MM.1S (cell line): ENCODE measurements at regions not wholly inside any gene's neighbourhood (a gene's known extent, or its start where the extent isn't known, plus 50 kb on each side); places are given as distances from the start of the nearest gene placed in this dataset.

Experiments
- DNase-seq: peaks from one replicate; pipeline ENCODE4 v3.0.0-alpha.2; 2015
- H2AFZ ChIP-seq: fragments of 300-600 bp; sonication (generic); 2 replicates; pipeline ENCODE4 v1.6.0; 2016; ENCODE audit warnings: antibody characterized with exemption, low read length
- H3F3A ChIP-seq: fragments of 300-600 bp; sonication (generic); 2 replicates; pipeline ENCODE4 v1.6.1; 2016; ENCODE audit warnings: mild to moderate bottlenecking, antibody characterized with exemption, low read length, moderate library complexity, mixed read lengths; ENCODE audit not compliant: insufficient read depth
- H3K27ac ChIP-seq: fragments of 300-600 bp; sonication (generic); 2 replicates; pipeline ENCODE4 v1.5.1; 2016; ENCODE audit warnings: mild to moderate bottlenecking, low read length
- H3K27me3 ChIP-seq: fragments of 300-600 bp; sonication (generic); replicated peaks from 2 replicates; pipeline ENCODE4 v1.6.0; 2016; ENCODE audit warnings: low read length; ENCODE audit not compliant: insufficient read depth
- H3K36me3 ChIP-seq: fragments of 300-600 bp; sonication (generic); replicated peaks from 2 replicates; pipeline ENCODE4 v1.6.1; 2016; ENCODE audit warnings: mild to moderate bottlenecking, low read length, mixed read lengths; ENCODE audit not compliant: insufficient read depth
- H3K4me1 ChIP-seq: fragments of 300-600 bp; sonication (generic); 2 replicates; pipeline ENCODE4 v1.6.1; 2016; ENCODE audit warnings: low read length, mixed read lengths
- H3K4me2 ChIP-seq: fragments of 300-600 bp; sonication (generic); 2 replicates; pipeline ENCODE4 v1.6.0; 2016; ENCODE audit warnings: low read depth, low read length
- H3K4me3 ChIP-seq: fragments of 300-600 bp; sonication (generic); 2 replicates; pipeline ENCODE4 v1.5.1; 2016; ENCODE audit warnings: low read length, mixed read lengths
- H3K79me2 ChIP-seq: fragments of 300-600 bp; sonication (generic); 2 replicates; pipeline ENCODE4 v1.6.1; 2016; ENCODE audit warnings: mixed run types, low read length, mixed read lengths
- H3K9ac ChIP-seq: fragments of 300-600 bp; sonication (generic); 2 replicates; pipeline ENCODE4 v1.6.1; 2016; ENCODE audit warnings: low read length, mixed read lengths
- H3K9me2 ChIP-seq: fragments of 300-600 bp; sonication (generic); replicated peaks from 2 replicates; pipeline ENCODE4 v1.6.1; 2016; ENCODE audit warnings: mild to moderate bottlenecking, low read length, mixed read lengths; ENCODE audit not compliant: insufficient read depth
- H3K9me3 ChIP-seq: fragments of 300-600 bp; sonication (generic); replicated peaks from 2 replicates; pipeline ENCODE4 v1.6.1; 2016; ENCODE audit warnings: mild to moderate bottlenecking, low read length, mixed read lengths; ENCODE audit not compliant: insufficient read depth
- H4K20me1 ChIP-seq: fragments of 300-600 bp; sonication (generic); 2 replicates; pipeline ENCODE4 v1.6.1; 2016; ENCODE audit warnings: mild to moderate bottlenecking, low read length, moderate library complexity, mixed read lengths; ENCODE audit not compliant: insufficient read depth
- CTCF ChIP-seq: fragments of 300-600 bp; sonication (generic); IDR thresholded peaks from 2 replicates; pipeline ENCODE4 v1.5.1; 2016; ENCODE audit warnings: antibody characterized with exemption, low read length, mixed read lengths
- EZH2 ChIP-seq: fragments of 300-600 bp; sonication (generic); optimal IDR thresholded peaks from 2 replicates; pipeline ENCODE3; 2017; ENCODE audit warnings: low read depth, mild to moderate bottlenecking, antibody characterized with exemption, low read length, mixed read lengths
- EZH2phosphoT487 ChIP-seq: fragments of 300-600 bp; sonication (generic); IDR thresholded peaks from 2 replicates; pipeline ENCODE4 v1.6.1; 2018; ENCODE audit warnings: antibody characterized with exemption, low read length

GRCh38 chr1:90176530-90176929 lies 181.6 kb downstream of the ZNF326 start:
- Histone ChIP-seq H3K79me2 (no peaks in the 10 kb centered on the region), H3K27me3 (no peaks in the 10 kb centered on the region), H3K4me1 (no peaks in the 10 kb centered on the region), H3K27ac (no peak overlapping the region), H2AFZ (no peak overlapping the region), H3K36me3 (no peaks in the 10 kb centered on the region), H3K4me2 (no peak overlapping the region), H3K9me2 (no peaks in the 10 kb centered on the region), H3F3A (no peaks in the 10 kb centered on the region), H3K9ac (no peak overlapping the region), H4K20me1 (no peaks in the 10 kb centered on the region), H3K9me3 (no peaks in the 10 kb centered on the region), H3K4me3 (no peak overlapping the region)
- no peak for DNase-seq
- no peak for TF ChIP-seq EZH2phosphoT487
- TF ChIP-seq CTCF = no peak
- TF ChIP-seq EZH2 = no peak

GRCh38 chr1:90175490-90176167 lies 180.7 kb downstream of the ZNF326 start:
- no peak for DNase-seq
- Histone ChIP-seq H3K9me2 (no peaks in the 10 kb centered on the region), H3K27me3 (no peaks in the 10 kb centered on the region), H3F3A (no peaks in the 10 kb centered on the region), H3K79me2 (no peaks in the 10 kb centered on the region), H3K9ac (no peak overlapping the region), H3K4me2 (no peak overlapping the region), H3K9me3 (no peaks in the 10 kb centered on the region), H2AFZ (no peak overlapping the region), H3K4me1 (no peaks in the 10 kb centered on the region), H4K20me1 (no peaks in the 10 kb centered on the region), H3K4me3 (no peak overlapping the region), H3K27ac (no peak overlapping the region), H3K36me3 (no peaks in the 10 kb centered on the region)
- TF ChIP-seq EZH2phosphoT487 = no peak
- TF ChIP-seq CTCF = no peak
- no peak for TF ChIP-seq EZH2

DNA sequence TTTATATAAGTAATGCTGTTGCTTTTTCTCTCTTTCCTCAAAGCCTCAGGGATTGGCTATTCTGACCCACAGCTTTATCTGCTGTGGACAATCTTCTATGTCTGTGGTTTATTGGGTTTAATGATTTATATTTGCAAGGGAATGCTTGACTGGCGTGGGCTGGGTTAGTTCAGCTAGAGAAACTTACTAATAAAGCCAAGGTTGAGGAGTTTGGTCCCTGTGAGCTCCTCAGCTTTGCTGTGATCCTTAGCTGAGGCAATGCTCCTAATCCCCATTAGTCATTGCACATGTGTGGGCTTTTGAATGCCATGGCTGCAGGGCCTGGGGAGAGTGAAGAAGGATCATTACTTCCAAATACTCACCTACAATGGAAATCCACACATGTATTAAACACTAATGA lies 179.3 kb downstream of the ZNF326 start:
- H3K27me3 ChIP-seq = no peaks in the 10 kb centered on the region
- H3F3A ChIP-seq = no peaks in the 10 kb centered on the region
- no peaks in the 10 kb centered on the region for H4K20me1 ChIP-seq
- no peaks in the 10 kb centered on the region for H3K9me3 ChIP-seq
- H3K9me2 ChIP-seq = no peaks in the 10 kb centered on the region
- H3K9ac ChIP-seq = no peak overlapping the region
- no peaks in the 10 kb centered on the region for H3K79me2 ChIP-seq
- H3K4me3 ChIP-seq = no peak overlapping the region
- no peak overlapping the region for H3K27ac ChIP-seq
- H2AFZ ChIP-seq = no peak overlapping the region
- no peak for DNase-seq
- no peaks in the 10 kb centered on the region for H3K36me3 ChIP-seq
- no peak overlapping the region for H3K4me2 ChIP-seq
- TF ChIP-seq EZH2phosphoT487 = no peak
- TF ChIP-seq CTCF = no peak
- no peak for TF ChIP-seq EZH2
- H3K4me1 ChIP-seq = no peaks in the 10 kb centered on the region
